Left colon (tissue), 2 donors: ENCODE measurements at regions not wholly inside any gene's neighbourhood (a gene's known extent, or its start where the extent isn't known, plus 50 kb on each side); places are given as distances from the start of the nearest gene placed in this dataset.

Experiments
- ATAC-seq: fragments of 200-7000 bp; cut with Tn5 transposase; one replicate; pipeline ENCODE4 v1.9.1; 2020; ENCODE audit warnings: mild to moderate bottlenecking, moderate library complexity
- DNase-seq, 2 donors: peaks; one replicate each; pipeline ENCODE4 v3.0.0-alpha.2; 2020
- intact Hi-C, 2 donors: fragments of 100-400 bp; cut with DNase I in 1 of 2; cut with micrococcal nuclease in 1 of 2; formaldehyde crosslinking; loops; one replicate each; pipeline versions ENCODE4 v1.11.2 to v1.14.0; 2022; cut with DNase I, micrococcal nuclease
- donor health status: DM: no; HTN: no; CAD: no.
- donor health status: DM: yes; HTN: yes; CAD: no.

DNA sequence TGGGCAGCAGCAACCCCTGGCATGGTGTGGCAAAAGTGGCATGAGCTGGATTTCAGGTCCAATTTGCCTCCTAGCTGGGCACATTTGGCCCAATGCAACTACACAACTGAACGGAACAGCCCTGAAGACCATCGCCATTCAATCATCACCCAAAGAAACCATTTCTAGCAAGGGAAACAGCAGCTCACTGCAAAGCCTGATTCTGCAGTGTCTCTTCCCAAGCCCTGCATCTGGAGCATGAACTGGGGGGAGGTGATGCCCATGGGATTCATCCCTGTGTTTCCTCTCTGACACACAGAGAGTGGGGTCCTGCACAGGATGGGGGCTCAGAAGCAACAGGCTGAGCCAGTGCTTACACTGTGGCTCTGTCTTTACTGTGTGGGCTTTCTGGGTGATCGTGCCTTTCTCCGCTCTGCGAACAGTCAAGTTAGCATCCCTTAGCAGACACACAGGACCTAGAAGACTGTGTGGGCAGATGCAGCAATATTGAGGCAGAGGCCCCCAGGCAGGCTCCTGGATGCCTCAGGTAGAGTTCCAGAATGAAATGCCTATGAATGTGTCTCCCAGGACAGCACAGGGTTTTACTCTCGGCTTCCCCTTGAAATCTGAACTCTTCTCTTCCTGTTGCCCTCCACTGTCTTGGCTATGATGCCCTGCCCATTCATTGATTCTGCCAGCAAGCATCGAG lies 91.1 kb upstream of the ALDH1A3 start:
- DNase-seq (no peak), ATAC-seq (no peak)
- intact Hi-C loops = no loop called here

- intact Hi-C loops = no loop called here
- no peak for ATAC-seq
- DNase-seq = no peak
These were observed 88.8 kb upstream of the ALDH1A3 start for GRCh38 chr15:100790786-100791265.

DNA sequence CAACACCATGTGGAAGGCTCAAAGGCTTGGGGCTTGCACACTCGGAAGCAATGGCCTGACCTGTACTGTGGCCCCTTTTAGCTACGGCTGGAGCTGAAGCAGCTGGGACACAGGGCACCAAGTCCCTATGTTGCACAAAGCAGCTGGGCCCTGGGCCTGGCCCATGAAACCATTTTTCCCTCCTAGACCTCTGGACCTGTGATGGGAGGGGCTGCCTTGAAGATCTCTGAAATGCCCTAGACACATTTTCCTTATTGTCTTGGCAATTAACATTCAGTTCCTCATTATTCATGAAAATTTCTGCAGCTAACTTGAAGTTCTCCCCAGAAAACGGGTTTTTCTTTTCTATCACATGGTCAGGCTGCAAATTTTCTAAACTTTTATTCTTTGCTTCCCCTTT lies 85.6 kb upstream of the ALDH1A3 start:
- intact Hi-C loops = no loop called here
- no peak for DNase-seq
- no peak for ATAC-seq

- intact Hi-C loops = no loop called here
- ATAC-seq = no peak
- no peak for DNase-seq
These were observed 78.3 kb upstream of the ALDH1A3 start for GRCh38 chr15:100801256-100801900.

GRCh38 chr15:100802421-100803170 lies 77.0 kb upstream of the ALDH1A3 start:
- ATAC-seq (no peak), DNase-seq (no peak)
- intact Hi-C loops = no loop called here

DNA sequence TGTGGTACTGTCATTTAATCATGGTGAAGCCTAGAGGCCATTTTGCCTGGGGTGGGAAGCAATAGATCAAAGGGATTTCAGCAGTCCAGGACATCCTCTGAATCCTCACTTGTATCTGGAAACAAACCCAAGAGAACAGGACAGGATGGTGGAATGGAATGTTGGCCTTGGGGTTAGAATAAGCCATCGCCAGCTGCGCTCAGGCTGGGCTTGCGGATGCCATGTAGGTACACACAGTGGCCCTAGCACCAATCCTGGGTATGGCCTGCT lies 76.5 kb upstream of the ALDH1A3 start:
- DNase-seq = no peak
- ATAC-seq = no peak
- intact Hi-C loops = no loop called here

DNA sequence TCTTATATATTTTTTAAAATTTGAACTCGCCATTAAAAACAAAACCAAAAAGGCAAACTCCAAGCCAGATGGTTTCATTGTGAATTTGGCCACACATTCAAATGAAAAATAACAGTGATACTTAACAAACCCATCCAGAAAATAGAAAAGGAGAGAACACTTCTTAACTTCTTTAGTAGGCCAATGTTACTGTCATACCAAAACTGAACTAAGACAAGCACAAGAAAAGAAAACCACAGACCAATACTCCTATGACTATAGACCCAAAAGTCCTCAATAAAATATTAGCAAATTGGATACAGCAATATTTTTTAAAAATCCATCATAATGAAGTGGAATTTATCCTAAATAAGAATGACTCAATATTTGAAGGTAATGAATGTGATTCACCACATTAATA lies 73.5 kb upstream of the ALDH1A3 start:
- intact Hi-C loops = no loop called here
- DNase-seq (no peak), ATAC-seq (no peak)

GRCh38 chr15:100807028-100807427 lies 72.6 kb upstream of the ALDH1A3 start:
- DNase-seq (no peak), ATAC-seq (no peak)
- intact Hi-C loops = no loop called here

- DNase-seq = no peak
- no peak for ATAC-seq
- intact Hi-C loops = no loop called here
These were observed 70.9 kb upstream of the ALDH1A3 start for GRCh38 chr15:100808691-100809090.

GRCh38 chr15:100809151-100809550 lies 70.5 kb upstream of the ALDH1A3 start:
- DNase-seq (no peak), ATAC-seq (no peak)
- intact Hi-C loops = no loop called here

- ATAC-seq = no peak
- intact Hi-C loops = no loop called here
- no peak for DNase-seq
These were observed 70.0 kb upstream of the ALDH1A3 start for GRCh38 chr15:100809587-100809986.

GRCh38 chr15:100810229-100810628 lies 69.4 kb upstream of the ALDH1A3 start:
- no peak for ATAC-seq
- DNase-seq = no peak
- intact Hi-C loops = no loop called here

DNA sequence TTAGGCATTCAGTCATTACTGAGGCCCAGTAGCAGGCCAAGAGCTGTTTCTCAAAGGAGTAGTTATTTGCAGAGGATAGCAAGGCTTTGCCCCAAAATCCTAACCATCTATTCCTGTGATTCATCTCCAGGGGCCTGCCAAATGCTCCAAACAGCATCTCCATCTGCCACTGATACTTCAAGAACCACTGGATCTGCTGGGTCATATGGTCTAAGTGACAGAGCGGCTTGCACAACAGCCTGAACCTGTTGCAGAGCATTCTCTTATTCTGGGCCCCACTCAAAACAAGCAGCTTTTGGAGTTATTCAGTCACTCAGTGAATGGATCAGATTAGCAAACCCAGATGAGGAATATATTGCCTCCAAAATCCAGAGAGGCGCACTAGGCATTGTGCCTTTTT lies 68.8 kb upstream of the ALDH1A3 start:
- no peak for ATAC-seq
- no peak for DNase-seq
- intact Hi-C loops = no loop called here

- ATAC-seq (no peak), DNase-seq (no peak)
- intact Hi-C loops = no loop called here
These were observed 66.8 kb upstream of the ALDH1A3 start for GRCh38 chr15:100812802-100813201.

GRCh38 chr15:100818927-100819326 lies 60.7 kb upstream of the ALDH1A3 start:
- no peak for DNase-seq
- intact Hi-C loops = no loop called here
- no peak for ATAC-seq

- ATAC-seq (no peak), DNase-seq (no peak)
- intact Hi-C loops = no loop called here
These were observed 59.1 kb upstream of the ALDH1A3 start for GRCh38 chr15:100820528-100820927.

DNA sequence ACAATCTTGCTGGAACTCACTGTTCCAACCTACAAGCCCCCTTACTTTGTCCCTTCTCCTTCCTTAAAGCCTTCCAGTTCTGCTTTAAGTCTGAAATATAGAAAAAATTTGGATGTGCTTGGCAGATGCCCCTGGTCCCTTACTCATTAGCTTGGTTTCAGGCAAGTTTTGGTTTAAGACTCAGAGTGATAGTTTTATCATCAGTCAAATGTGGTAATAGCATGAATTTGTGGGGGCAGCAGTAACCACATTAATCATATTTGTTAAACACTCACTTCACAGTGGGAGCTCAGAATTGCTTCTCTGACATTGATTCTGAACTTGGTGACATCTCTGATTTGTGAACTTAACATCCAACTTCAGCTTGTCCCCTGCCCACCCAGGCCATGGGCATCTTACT lies 58.3 kb upstream of the ALDH1A3 start:
- ATAC-seq = no peak
- intact Hi-C loops = no loop called here
- DNase-seq = no peak

DNA sequence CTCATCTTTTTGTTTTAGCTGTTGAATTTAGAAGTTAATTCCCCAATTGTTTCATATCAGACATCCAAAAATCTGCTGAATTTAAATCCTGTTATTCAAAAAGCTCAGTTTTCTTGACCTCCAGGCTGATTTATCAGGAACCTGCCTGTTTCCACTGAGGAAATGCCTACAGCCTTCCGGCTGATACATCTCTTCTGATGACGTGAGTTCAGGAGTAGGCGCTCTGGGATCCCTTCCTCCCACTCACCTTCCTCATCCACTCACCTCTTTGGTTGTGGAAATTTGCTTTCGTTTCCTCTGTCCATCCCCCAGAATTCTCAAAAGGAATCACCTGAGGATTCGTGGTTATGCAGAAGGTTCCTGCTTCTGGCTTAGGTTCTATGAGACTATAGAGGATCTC lies 55.4 kb upstream of the ALDH1A3 start:
- intact Hi-C loops = no loop called here
- DNase-seq (no peak), ATAC-seq (no peak)

GRCh38 chr15:100829457-100829856 lies 50.2 kb upstream of the ALDH1A3 start:
- ATAC-seq (no peak), DNase-seq (no peak)
- intact Hi-C loops = no loop called here
